Thyroid gland (tissue), 4 donors: ENCODE measurements at regions not wholly inside any gene's neighbourhood (a gene's known extent, or its start where the extent isn't known, plus 50 kb on each side); places are given as distances from the start of the nearest gene placed in this dataset.

Experiments
- POLR2A ChIP-seq, 2 donors: fragments of 450-650 bp; IDR thresholded peaks; one replicate each; pipeline ENCODE4 v1.6.1; 2017; ENCODE audit warnings: antibody characterized with exemption in 2 of 2, mild to moderate bottlenecking in 2 of 2, moderate library complexity in 1 of 2
- TF ChIP-seq, protein P1 (sequence below), 6 experiments: fragments of 200-600 bp in 3 of 6; fragments of 450-650 bp in 3 of 6; sonication (generic) in 3 of 6; IDR thresholded peaks; one replicate each; pipeline ENCODE4 v1.5.1; 2016 to 2019; ENCODE audit warnings: antibody characterized with exemption in 6 of 6, mild to moderate bottlenecking in 2 of 6, inconsistent platforms in 1 of 6, moderate library complexity in 1 of 6

DNA sequence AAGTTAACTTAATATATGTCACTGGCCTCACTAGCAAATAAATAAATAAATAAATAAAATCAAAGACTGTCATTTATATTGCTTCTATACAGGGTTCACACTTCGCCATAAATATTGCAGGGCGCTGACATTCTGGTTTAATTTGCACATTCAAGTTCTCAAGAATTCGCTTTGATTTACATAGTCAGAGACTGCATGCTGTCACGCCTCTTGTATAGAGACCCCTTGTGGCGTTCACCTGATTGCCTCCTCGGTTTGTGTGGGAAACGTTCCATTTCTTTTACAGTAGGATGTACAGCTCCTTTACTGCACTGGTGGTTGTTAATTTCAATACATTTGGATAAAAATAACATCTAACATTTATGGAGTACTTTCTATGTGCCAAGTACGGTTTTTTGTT is 71.3 kb upstream of the ADGRG2 start:
- TF ChIP-seq, protein P1, sequence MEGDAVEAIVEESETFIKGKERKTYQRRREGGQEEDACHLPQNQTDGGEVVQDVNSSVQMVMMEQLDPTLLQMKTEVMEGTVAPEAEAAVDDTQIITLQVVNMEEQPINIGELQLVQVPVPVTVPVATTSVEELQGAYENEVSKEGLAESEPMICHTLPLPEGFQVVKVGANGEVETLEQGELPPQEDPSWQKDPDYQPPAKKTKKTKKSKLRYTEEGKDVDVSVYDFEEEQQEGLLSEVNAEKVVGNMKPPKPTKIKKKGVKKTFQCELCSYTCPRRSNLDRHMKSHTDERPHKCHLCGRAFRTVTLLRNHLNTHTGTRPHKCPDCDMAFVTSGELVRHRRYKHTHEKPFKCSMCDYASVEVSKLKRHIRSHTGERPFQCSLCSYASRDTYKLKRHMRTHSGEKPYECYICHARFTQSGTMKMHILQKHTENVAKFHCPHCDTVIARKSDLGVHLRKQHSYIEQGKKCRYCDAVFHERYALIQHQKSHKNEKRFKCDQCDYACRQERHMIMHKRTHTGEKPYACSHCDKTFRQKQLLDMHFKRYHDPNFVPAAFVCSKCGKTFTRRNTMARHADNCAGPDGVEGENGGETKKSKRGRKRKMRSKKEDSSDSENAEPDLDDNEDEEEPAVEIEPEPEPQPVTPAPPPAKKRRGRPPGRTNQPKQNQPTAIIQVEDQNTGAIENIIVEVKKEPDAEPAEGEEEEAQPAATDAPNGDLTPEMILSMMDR (IDR thresholded peaks at IDR 0.05), result no peak
- TF ChIP-seq POLR2A (IDR thresholded peaks at IDR 0.05), result no peak
